ENCODE measurements at regions not wholly inside any gene's neighbourhood (a gene's known extent, or its start where the extent isn't known, plus 50 kb on each side); places are given as distances from the start of the nearest gene placed in this dataset.
"Not testable (repeated sequence)": the region's sequence is repeated elsewhere in the genome, so short reads cannot be mapped to it uniquely, and the experiment has no call there.

DNA sequence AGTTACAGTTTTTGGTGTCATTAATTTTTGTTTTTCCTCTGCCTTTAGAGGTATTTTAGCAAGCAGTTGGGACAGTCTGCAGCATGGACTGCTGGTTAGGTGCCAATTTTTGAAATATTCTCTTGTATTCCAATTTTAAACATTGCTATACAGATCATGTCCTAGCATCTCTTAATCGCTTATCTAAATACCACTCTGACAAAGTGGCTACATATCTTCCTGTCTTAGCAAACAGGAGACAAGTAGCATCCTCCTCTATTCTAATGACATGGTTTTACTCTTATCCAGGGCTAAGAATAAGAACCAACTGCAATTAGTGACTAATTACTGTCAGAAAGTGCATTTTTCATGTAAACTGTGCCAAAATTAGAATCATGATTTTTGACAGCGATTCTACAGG is 117.8 kb upstream of the ATP2B1 start:
- DNase-seq (ENCODE audit: low read depth) = no peak

GRCh38 chr12:89825591-89826449 is 117.2 kb upstream of the ATP2B1 start:
- DNase-seq (ENCODE audit: low read depth) = no peak

DNA sequence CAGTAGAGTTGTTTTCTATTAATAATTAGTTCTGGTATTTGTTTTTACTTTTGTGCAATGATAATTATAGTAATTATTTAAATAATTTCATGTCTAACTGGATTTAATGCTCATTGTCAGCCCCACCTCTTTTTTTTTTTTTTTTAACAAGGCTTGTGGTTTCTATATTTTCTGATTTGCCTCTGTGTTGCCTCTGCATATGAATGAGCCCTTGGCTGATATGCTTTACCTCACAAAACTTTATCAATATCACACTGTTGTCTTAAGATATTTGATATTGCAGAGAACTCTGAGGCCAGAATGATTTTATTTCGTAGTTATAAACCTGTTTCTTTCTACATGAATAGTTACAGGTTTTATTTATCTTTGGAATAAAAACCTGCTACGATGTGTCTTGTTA is 116.2 kb upstream of the ATP2B1 start:
- no peak for DNase-seq (ENCODE audit: low read depth)

GRCh38 chr12:89822992-89823391 is 114.4 kb upstream of the ATP2B1 start:
- not testable (repeated sequence) for DNase-seq (ENCODE audit: low read depth)

- DNase-seq (ENCODE audit: low read depth) = no peak
These were observed 113.3 kb upstream of the ATP2B1 start for GRCh38 chr12:89821896-89822295.

- DNase-seq (ENCODE audit: low read depth) = no peak
These were observed 109.0 kb upstream of the ATP2B1 start for GRCh38 chr12:89817501-89818226.

DNA sequence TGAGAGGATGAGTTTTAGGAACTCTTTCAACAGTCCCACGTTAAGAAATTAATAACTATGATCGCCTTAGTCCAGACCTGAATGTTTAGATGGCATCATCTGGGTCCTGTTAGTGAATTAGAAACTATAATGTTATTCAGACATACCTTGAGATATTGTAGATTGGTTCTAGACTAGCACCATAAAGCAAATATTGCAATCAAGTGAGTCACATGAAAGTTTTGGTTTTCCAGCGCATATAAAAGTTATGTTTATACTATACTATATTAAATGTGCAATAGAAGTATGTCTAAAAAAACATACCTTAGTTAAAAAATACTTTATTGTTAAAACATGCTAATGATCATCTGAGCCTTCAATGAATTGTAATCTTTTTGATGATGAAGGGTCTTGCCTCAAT is 106.6 kb upstream of the ATP2B1 start:
- DNase-seq (ENCODE audit: low read depth) = no peak

DNA sequence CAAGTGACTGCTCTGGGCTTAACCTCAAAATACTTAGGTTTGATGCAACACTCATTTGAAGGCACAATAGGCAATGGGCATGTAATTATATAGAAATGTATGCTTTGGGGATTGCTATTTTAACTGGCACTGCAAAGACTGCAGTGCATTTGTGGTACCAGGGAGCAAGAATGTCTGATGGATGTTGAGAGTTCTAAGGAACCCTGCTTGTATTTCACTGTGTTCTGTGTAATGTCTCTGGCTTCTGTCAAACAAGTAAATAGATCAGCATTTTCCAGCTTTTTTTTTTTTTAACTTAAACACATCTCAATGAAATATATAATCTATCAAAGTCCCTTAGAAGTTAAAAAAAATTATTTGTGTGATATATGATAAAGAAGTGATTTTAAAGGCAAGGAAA is 94.8 kb upstream of the ATP2B1 start:
- no peak for DNase-seq (ENCODE audit: low read depth)

GRCh38 chr12:89801284-89801683 is 92.6 kb upstream of the ATP2B1 start:
- DNase-seq (ENCODE audit: low read depth) = no peak

DNA sequence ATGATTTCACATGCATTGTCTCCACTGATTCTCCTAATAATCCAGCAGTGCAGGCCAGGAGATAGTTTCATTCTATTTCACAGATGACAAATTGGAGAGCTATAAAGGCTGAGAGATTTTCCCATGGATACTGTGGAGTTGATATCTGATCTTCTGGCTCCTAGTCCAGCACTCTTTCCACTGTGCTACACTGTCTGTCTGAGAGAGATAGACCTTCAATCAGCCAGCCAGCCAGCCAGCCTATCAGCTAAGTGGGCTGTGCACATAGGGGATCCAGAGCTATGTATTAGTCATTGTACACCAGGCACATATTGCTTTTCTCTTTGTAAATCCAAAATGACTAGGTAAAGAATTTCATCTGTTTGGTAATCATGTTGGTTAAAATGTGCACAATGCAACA is 91.8 kb upstream of the ATP2B1 start:
- no peak for DNase-seq (ENCODE audit: low read depth)

- no peak for DNase-seq (ENCODE audit: low read depth)
These were observed 90.7 kb upstream of the ATP2B1 start for GRCh38 chr12:89799316-89799715.

DNA sequence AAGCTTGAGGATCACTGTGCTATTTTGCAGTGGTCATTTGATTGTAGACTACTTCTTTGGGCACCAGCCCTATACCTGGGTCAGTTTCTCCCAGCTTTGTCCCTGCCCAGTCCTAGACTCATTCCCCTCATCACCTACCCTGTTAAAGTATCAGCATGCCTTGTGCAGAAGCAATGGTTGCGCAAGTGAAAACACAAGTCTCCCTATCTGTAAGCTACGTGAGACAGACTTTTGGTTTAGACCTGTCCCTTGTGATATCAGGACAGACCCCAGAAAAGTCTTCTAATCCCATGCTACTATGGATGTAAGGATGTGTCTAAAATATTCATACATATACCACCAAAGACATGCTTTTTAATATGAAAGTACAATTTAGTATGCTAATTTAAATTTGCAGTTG is 88.8 kb upstream of the ATP2B1 start:
- DNase-seq (ENCODE audit: low read depth) = no peak

DNA sequence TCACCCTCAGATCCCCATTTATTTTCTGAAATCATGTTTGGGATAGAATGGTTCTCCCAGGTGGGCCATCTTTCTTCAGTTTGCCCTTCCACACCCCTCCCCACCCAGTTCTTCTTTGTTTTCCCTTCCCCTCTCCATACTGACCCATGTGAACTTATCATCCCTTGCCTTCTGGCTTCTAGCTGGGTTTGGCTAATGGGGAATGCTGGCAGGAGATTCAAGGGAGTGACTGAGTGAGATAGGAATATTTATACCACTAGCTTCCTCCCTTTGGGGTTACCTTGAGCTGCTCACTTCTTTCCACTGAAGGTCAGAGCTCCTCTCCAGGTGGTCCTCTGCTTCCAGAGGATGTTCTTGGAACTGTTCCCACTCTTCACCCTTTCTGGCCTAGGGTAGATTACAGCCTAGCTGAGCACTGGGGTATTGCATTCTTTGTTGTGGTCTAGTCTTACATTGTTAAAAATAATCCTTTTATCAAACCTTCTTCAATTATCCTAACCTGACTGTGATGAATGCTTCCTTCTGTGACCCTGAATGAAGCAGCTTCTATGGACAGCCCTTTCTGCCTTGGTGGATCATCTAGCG is 88.3 kb upstream of the ATP2B1 start:
- DNase-seq (ENCODE audit: low read depth) = no peak

- no peak for DNase-seq (ENCODE audit: low read depth)
These were observed 85.3 kb upstream of the ATP2B1 start for GRCh38 chr12:89793946-89794345.

DNA sequence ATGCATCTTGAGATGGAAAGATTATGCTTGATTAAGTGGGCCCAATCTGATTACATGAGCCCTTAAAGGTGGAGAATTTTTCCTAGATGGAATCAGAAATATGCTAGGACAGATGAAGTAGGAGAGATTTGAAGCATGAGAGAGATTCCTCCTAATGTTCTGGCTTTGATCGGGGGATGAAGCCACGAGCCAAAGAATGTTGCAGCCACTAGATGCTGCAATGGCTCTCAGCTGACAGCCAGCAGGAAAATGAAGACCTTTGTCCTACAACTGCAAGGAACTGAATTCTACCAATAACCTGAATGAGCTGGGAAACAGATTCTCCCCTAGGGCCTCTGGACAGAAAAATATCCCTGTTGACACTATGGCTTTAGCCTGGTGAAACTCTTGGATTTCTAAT is 82.6 kb upstream of the ATP2B1 start:
- no peak for DNase-seq (ENCODE audit: low read depth)

- DNase-seq (ENCODE audit: low read depth) = no peak
These were observed 81.2 kb upstream of the ATP2B1 start for GRCh38 chr12:89789862-89790261.

DNA sequence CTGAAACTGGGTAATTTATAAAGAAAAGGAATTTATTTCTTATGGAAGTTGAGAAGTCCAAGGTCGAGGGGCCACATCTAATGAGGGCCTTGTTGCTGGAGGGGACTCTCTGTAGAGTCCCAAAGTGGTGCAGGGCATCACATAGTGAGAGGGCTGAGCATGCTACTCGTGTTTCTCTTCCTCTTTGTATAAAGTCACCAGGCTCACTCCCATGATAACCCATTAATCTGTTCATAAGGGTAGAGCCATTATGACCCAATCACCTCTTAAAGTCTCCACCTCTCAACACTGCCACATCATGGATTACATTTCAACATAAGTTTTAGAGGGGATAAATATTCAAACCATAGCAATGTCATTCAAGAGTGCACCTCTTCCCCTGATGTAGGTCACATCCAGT is 79.1 kb upstream of the ATP2B1 start:
- DNase-seq (ENCODE audit: low read depth) = no peak

DNA sequence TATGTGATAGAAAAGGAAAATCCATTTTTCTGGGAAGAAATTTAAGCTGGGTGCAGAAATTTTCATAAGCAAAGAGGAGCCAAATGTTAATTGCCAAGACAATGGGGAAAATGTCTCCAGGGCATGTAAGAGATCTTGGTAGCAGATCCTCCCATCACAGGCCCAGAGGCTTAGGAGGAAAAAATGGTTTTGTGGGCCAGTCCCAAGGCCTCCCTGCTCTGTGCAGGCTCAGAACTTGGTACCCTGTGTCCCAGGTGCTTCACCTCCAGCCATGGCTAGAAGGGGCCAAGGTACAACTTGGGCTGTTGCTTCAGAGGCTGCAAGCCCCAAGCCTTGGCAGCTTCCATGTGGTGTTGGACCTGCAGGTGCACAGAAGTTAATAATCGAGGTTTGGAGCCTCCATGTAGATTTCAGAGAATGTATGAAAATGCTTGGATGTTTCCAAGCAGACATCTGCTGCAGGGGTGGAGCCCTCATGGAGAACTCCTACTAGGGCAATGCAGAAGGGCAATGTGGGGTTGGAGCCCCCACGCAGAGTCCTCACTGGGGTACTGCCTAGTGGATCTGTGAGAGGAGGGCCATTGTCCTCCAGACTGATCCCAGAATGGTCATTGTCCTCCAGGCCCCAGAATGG is 77.7 kb upstream of the ATP2B1 start:
- no peak for DNase-seq (ENCODE audit: low read depth)

DNA sequence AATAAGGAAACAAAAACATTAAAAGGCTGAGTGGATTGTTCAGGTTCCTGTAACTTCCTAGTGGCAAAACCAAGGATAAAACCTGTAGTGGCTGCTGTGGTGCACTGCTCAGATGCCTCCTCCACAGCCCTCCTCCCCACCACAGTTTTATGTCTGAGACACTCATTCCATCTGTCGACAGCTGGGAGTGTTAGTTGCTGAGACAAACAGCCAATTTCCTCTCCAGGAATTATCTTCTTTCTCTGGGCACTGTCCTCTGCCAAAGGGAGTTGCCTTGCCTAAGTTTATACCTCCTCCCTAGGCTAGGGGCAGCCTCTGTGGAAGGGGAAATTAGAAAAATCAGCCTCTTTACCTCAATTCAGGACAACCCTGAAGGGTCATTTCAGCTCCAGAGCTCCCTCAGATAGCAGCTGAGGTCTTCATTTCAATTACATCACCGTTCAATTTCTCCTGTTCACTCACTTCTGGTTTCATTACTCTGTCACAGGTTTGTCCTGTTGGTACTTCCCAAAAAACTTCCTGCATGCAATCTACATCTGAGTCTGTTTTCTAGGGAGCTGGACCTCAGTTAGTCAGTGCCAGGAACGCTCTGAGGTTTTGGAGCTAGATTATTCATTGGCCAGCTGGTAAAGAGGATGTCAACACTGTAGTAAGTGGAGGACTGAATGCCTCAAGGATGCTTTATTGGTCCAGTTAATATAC is 74.9 kb upstream of the ATP2B1 start:
- no peak for DNase-seq (ENCODE audit: low read depth)

DNA sequence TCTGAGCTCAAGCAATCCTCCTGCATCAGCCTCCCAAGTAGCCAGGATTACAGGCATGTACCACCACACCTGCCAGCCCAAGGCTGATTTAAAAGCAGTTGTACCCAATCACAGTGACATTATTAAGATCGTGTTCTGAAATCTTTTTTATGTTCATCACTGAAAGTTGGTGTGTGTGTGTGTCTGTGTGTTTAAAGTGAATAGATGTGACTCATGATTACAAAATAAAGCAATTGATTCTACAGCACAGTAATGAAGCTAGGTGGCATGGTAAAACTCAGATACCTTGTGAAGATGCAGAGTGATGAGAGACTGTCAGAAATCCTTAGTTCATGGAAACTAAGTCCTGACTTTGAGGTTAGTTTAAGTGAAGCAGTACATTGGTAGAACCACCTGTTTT is 74.2 kb upstream of the ATP2B1 start:
- no peak for DNase-seq (ENCODE audit: low read depth)

GRCh38 chr12:89781946-89782550 is 73.4 kb upstream of the ATP2B1 start:
- DNase-seq (ENCODE audit: low read depth) = no peak
